NCI-H146 treated with DMSO at 0.1 percent for 48 hours (cell line): ENCODE measurements at regions not wholly inside any gene's neighbourhood (a gene's known extent, or its start where the extent isn't known, plus 50 kb on each side); places are given as distances from the start of the nearest gene placed in this dataset.
A peak's percentile ranks its signal among the peaks of the same experiment; 100 is the strongest.
"Not testable (repeated sequence)": the region's sequence is repeated elsewhere in the genome, so short reads cannot be mapped to it uniquely, and the experiment has no call there.

ENCODE experiments used
- DNase-seq: peaks from one replicate; lab custom pipeline; 2025; ENCODE audit not compliant: unreplicated experiment; lab: John Stamatoyannopoulos, UW

DNA sequence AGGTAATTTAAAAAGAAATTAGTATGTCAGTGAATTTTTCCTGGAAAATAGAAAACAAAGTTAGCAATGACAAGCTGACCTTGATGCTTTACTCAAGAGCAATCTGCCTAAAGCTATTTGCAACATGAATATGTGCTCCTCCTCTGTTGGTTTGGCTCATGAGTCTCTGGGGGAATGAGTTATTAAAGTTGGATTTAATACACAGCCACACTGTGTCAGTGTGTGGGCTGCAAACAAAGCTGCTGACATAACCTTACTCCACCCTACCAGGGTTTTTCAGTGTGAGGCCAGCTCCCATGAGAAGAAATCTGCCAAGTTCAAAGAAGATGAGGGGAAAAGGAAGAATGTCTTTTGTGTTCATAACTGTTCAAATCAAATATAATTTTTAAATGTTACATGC, 280.5 kb downstream of the TLL1 start:
- DNase-seq = no peak

- no peak for DNase-seq
Measured at GRCh38 chr4:166162327-166162726, 289.3 kb downstream of the TLL1 start.

- peak; percentile 56 for DNase-seq
Measured at GRCh38 chr4:166165829-166166420, 292.9 kb downstream of the TLL1 start.

GRCh38 chr4:166169111-166169510, 296.1 kb downstream of the TLL1 start:
- DNase-seq = no peak

DNA sequence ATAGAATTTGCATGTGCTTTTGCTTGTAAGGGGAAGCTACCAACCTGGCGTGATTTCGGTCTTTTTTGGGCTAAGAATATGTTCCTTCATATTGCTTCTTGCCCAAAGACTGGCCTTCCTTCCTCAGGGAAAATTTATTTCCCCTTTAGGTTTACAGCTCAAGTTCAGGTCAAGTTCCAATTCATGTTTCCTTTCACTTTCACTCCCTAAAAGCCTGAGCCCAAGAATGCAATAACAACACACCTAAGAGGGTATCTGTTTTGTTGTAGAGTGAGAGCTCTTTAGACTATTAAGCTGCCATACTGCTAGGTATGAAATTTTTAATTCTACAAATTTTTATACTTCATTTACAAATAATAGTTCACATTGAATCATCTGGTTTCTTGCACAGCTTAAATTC, 299.6 kb downstream of the TLL1 start:
- DNase-seq = no peak

GRCh38 chr4:166174717-166175490, 301.9 kb downstream of the TLL1 start:
- no peak for DNase-seq

DNA sequence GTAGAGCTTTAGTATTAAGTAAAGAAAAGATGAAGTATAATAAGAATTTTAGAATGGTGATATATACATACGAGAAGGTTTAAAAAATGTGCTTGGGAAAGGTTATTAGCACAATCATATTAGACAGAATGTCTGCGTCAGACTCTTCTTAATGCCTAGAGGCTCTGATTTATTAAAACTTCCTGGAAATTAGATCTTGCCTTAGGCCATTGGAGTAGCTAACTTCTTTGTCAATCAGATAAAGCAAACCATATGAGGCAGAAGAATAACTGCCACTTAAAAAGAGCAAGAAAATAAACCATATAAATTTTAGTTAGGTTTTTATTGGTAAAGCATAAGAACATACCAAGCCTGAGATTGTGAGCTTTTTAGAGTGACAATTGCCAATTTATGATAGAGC, 309.1 kb downstream of the TLL1 start:
- no peak for DNase-seq

DNA sequence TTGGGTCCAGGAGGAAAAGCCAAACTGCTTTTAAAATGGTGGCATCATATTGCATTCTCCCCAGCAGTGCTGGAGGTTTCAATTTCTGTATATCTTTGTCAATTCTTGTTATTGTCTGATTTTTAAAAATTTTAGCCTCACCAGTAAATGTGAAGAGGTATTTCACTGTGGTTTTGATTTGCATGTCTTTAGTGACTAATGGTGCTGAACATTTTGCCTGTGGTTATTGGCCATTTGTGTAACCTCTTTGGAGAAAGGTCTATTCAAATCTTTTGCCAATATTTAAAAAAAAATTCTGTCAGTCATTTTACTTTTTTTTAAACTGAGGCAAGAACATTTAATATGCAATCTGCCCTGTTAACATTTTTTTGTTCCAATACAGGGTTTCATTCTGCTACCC, 322.1 kb downstream of the TLL1 start:
- DNase-seq = no peak

GRCh38 chr4:166197166-166197565, 324.1 kb downstream of the TLL1 start:
- DNase-seq = no peak

- DNase-seq = no peak
Measured at GRCh38 chr4:166198041-166198440, 325.0 kb downstream of the TLL1 start.

DNA sequence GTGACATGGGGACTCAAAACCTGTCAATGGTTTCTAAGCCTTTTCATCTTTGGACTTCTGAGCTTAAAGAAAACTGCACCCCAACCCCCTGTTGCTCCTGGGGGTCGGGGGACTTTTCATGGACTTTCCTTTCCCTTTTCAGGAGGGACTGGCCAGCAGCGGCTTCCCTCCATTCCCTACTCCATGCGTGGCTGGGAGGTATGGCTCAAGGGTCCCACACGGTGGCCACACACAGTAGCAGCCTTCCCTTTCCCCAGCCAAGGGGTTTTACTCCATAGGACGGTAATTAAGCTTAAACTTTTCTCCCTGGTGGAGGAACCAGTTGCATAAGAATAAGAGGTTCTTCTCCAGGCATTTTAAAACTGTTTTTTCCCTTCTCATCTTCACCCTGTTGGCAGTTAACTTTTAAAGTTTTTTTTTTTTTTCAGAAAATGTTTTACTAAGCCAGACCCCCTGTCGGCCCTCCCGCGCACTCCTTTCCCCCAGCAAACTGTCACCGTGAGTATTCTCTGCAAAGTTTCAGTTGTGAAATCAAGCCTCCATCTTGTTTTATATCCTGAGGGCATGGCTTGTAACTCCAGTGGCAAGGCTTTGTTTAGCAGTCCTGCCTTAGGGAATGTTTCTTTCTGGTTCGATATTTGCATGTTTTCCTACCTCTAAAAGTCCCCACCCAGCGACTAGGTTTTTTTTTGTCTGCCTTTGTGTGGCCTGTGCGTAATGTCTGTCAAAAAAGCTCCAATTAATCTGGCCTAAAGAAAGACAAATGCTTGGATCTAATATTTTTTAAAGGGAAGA, 325.7 kb downstream of the TLL1 start:
- no peak for DNase-seq

- DNase-seq = no peak
Measured at GRCh38 chr4:166202991-166203390, 330.0 kb downstream of the TLL1 start.

- not testable (repeated sequence) for DNase-seq
Measured at GRCh38 chr4:166212326-166212725, 339.3 kb downstream of the TLL1 start.

DNA sequence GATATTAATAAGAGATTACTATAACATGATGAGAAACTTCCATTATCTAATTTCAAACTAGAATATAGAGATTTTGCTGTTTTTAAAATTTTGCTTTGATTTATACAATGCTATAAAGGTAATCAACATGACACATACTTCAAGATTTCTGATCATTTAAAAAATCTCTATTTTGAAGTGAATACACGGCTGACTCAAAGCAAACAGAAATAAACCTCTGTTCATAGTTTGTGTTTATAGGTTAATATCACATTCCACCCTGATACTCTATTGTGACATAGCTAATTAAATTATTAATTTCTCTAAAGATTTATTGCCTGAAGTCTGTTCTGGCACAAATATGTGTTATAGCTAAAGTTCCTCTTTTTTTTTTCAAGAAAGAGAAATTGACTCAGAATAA, 349.2 kb downstream of the TLL1 start:
- DNase-seq = no peak

GRCh38 chr4:166228112-166228511, 355.1 kb downstream of the TLL1 start:
- no peak for DNase-seq

- DNase-seq = no peak
Measured at GRCh38 chr4:166229799-166230198, 356.8 kb downstream of the TLL1 start.

DNA sequence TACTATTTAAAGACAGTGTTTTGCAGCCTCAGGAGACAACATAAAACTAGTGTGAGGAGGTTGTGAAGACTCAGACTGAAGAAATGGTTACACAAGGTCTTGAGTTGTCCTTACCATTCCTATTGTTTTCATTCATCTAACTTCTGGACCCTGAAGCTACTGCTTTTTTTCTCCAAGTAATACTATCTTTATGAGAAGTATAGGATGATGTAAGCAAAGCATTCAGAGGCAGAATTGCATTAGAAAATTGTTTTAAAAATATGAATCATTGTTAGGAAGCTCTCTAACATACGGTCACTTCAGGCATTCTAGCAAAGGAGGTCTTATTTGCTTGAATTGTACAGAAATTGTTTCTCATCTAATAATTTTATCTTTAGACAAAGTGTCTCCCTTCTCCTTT, 357.8 kb downstream of the TLL1 start:
- no peak for DNase-seq

- no peak for DNase-seq
Measured at GRCh38 chr4:166239354-166239753, 366.3 kb downstream of the TLL1 start.

- no peak for DNase-seq
Measured at GRCh38 chr4:166252487-166253402, 379.7 kb downstream of the TLL1 start.

- DNase-seq = no peak
Measured at GRCh38 chr4:166257276-166257675, 384.2 kb downstream of the TLL1 start.

- DNase-seq = no peak
Measured at GRCh38 chr4:166257891-166258290, 384.9 kb downstream of the TLL1 start.
